SJCRH30 (cell line): ENCODE measurements at regions not wholly inside any gene's neighbourhood (a gene's known extent, or its start where the extent isn't known, plus 50 kb on each side); places are given as distances from the start of the nearest gene placed in this dataset.
A peak's percentile ranks its signal among the peaks of the same experiment; 100 is the strongest.
"Not testable (repeated sequence)": the region's sequence is repeated elsewhere in the genome, so short reads cannot be mapped to it uniquely, and the experiment has no call there.

Source experiments
- DNase-seq, 2 experiments: peaks; one replicate each; pipeline ENCODE4 v3.0.0-alpha.2; 2015 to 2020
- H3K27ac ChIP-seq: fragments of 250-450 bp; sonication (Bioruptor Pico); 2 replicates; pipeline ENCODE4 v1.5.1; 2020; ENCODE audit warnings: mild to moderate bottlenecking, moderate library complexity
- H3K27me3 ChIP-seq: fragments of 250-450 bp; sonication (Bioruptor Pico); 2 replicates; pipeline ENCODE4 v1.5.1; 2020; ENCODE audit warnings: mild to moderate bottlenecking, moderate library complexity
- H3K36me3 ChIP-seq: fragments of 250-450 bp; sonication (Bioruptor Pico); 2 replicates; pipeline ENCODE4 v1.5.1; 2020; ENCODE audit warnings: mild to moderate bottlenecking, moderate library complexity
- H3K4me1 ChIP-seq: fragments of 250-450 bp; sonication (Bioruptor Pico); 2 replicates; pipeline ENCODE4 v1.5.1; 2020; ENCODE audit warnings: mild to moderate bottlenecking, moderate library complexity
- H3K4me3 ChIP-seq: fragments of 250-450 bp; sonication (Bioruptor Pico); 2 replicates; pipeline ENCODE4 v1.5.1; 2020; ENCODE audit warnings: mild to moderate bottlenecking, moderate library complexity
- H3K9me3 ChIP-seq: fragments of 250-450 bp; sonication (Bioruptor Pico); replicated peaks from 2 replicates; pipeline ENCODE4 v1.5.1; 2020; ENCODE audit warnings: mild to moderate bottlenecking, moderate library complexity

GRCh38 chr2:44098891-44099290, 69.8 kb upstream of the PPM1B start:
- H3K36me3 ChIP-seq, result no peaks in the 10 kb centered on the region
- H3K9me3 ChIP-seq, result no peaks in the 10 kb centered on the region
- no peaks in the 10 kb centered on the region for H3K27me3 ChIP-seq
- H3K4me3 ChIP-seq, result no peak overlapping the region
- no peak overlapping the region for H3K27ac ChIP-seq
- no peak for DNase-seq
- H3K4me1 ChIP-seq, result no peaks in the 10 kb centered on the region

GRCh38 chr2:44100351-44100750, 68.3 kb upstream of the PPM1B start:
- Histone ChIP-seq H3K27me3 (no peaks in the 10 kb centered on the region), H3K27ac (no peak overlapping the region), H3K36me3 (no peaks in the 10 kb centered on the region), H3K4me3 (no peak overlapping the region), H3K9me3 (no peaks in the 10 kb centered on the region), H3K4me1 (no peaks in the 10 kb centered on the region)
- DNase-seq, result peak; percentile 65 to 71

- Histone ChIP-seq H3K36me3 (no peaks in the 10 kb centered on the region), H3K4me1 (no peaks in the 10 kb centered on the region), H3K9me3 (no peaks in the 10 kb centered on the region), H3K27ac (no peak overlapping the region), H3K27me3 (no peaks in the 10 kb centered on the region), H3K4me3 (no peak overlapping the region)
- DNase-seq, result no peak
These were observed 67.4 kb upstream of the PPM1B start for GRCh38 chr2:44101246-44101645.

- DNase-seq, result no peak
- Histone ChIP-seq H3K4me1 (no peaks in the 10 kb centered on the region), H3K9me3 (no peaks in the 10 kb centered on the region), H3K27ac (no peak overlapping the region), H3K4me3 (no peak overlapping the region), H3K36me3 (no peaks in the 10 kb centered on the region), H3K27me3 (no peaks in the 10 kb centered on the region)
These were observed 65.7 kb upstream of the PPM1B start for GRCh38 chr2:44102790-44103562.

GRCh38 chr2:44103639-44104038, 65.0 kb upstream of the PPM1B start:
- H3K4me1 ChIP-seq, result no peaks in the 10 kb centered on the region
- no peaks in the 10 kb centered on the region for H3K27me3 ChIP-seq
- H3K27ac ChIP-seq, result no peak overlapping the region
- H3K4me3 ChIP-seq, result no peak overlapping the region
- no peaks in the 10 kb centered on the region for H3K9me3 ChIP-seq
- no peak for DNase-seq
- no peaks in the 10 kb centered on the region for H3K36me3 ChIP-seq

- no peaks in the 10 kb centered on the region for H3K4me1 ChIP-seq
- no peaks in the 10 kb centered on the region for H3K27me3 ChIP-seq
- 0 out of 2 replicates have a peak, but pooled peaks cover 3% of the 10 kb centered on the region for H3K9me3 ChIP-seq
- no peak overlapping the region for H3K4me3 ChIP-seq
- H3K27ac ChIP-seq, result no peak overlapping the region
- H3K36me3 ChIP-seq, result no peaks in the 10 kb centered on the region
- DNase-seq, result no peak
These were observed 63.8 kb upstream of the PPM1B start for GRCh38 chr2:44104855-44105271.

- H3K4me3 ChIP-seq, H3K9me3 ChIP-seq, DNase-seq, H3K4me1 ChIP-seq, H3K36me3 ChIP-seq, H3K27ac ChIP-seq, H3K27me3 ChIP-seq: not testable (repeated sequence)
These were observed 62.2 kb upstream of the PPM1B start for GRCh38 chr2:44106509-44106908.

GRCh38 chr2:44107086-44107740, 61.5 kb upstream of the PPM1B start:
- Histone ChIP-seq H3K9me3 (0 out of 2 replicates have a peak, but pooled peaks cover 3% of the 10 kb centered on the region), H3K36me3 (no peaks in the 10 kb centered on the region), H3K4me1 (no peaks in the 10 kb centered on the region), H3K27me3 (no peaks in the 10 kb centered on the region), H3K27ac (no peak overlapping the region), H3K4me3 (no peak overlapping the region)
- no peak for DNase-seq

GRCh38 chr2:44107974-44108373, 60.7 kb upstream of the PPM1B start:
- no peak for DNase-seq
- H3K27ac ChIP-seq, result no peak overlapping the region
- no peak overlapping the region for H3K4me3 ChIP-seq
- no peaks in the 10 kb centered on the region for H3K4me1 ChIP-seq
- H3K36me3 ChIP-seq, result no peaks in the 10 kb centered on the region
- no peaks in the 10 kb centered on the region for H3K27me3 ChIP-seq
- H3K9me3 ChIP-seq, result 0 out of 2 replicates have a peak, but pooled peaks cover 3% of the 10 kb centered on the region

GRCh38 chr2:44109166-44109565, 59.5 kb upstream of the PPM1B start:
- no peak for DNase-seq
- Histone ChIP-seq H3K36me3 (no peaks in the 10 kb centered on the region), H3K4me1 (no peaks in the 10 kb centered on the region), H3K27me3 (no peaks in the 10 kb centered on the region), H3K27ac (no peak overlapping the region), H3K4me3 (no peak overlapping the region), H3K9me3 (0 out of 2 replicates have a peak, but pooled peaks cover 3% of the 10 kb centered on the region)

- H3K36me3 ChIP-seq, result no peaks in the 10 kb centered on the region
- no peak overlapping the region for H3K4me3 ChIP-seq
- H3K27ac ChIP-seq, result no peak overlapping the region
- no peak for DNase-seq
- H3K4me1 ChIP-seq, result no peaks in the 10 kb centered on the region
- H3K9me3 ChIP-seq, result 0 out of 2 replicates have a peak, but pooled peaks cover 3% of the 10 kb centered on the region
- H3K27me3 ChIP-seq, result no peaks in the 10 kb centered on the region
These were observed 58.2 kb upstream of the PPM1B start for GRCh38 chr2:44110444-44110843.

DNA sequence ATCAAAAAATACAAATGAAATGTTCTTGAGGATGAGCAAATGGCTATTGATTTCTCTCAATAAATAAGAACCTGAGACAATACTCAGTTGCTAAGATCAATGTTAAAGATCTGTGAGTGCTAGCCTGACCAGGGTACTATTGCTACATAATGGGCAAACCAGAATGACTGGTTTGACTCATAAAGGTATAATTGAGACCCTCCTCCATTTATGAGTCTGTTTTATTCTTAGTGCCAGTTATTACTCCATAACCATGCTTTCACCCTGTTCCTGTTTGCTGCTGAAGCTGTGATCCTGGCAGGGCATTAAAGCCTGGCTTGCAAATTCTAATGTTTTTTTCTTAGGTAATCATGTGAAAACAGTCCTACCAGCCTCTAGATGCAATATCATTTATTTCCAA, 56.6 kb upstream of the PPM1B start:
- DNase-seq, result no peak
- Histone ChIP-seq H3K9me3 (0 out of 2 replicates have a peak, but pooled peaks cover 3% of the 10 kb centered on the region), H3K27ac (no peak overlapping the region), H3K4me1 (no peaks in the 10 kb centered on the region), H3K27me3 (no peaks in the 10 kb centered on the region), H3K36me3 (no peaks in the 10 kb centered on the region), H3K4me3 (no peak overlapping the region)

- no peaks in the 10 kb centered on the region for H3K36me3 ChIP-seq
- H3K9me3 ChIP-seq, result no peaks in the 10 kb centered on the region
- no peak overlapping the region for H3K4me3 ChIP-seq
- DNase-seq, result no peak
- H3K27ac ChIP-seq, result no peak overlapping the region
- 0 out of 2 replicates have a peak, but pooled peaks cover 3% of the 10 kb centered on the region for H3K4me1 ChIP-seq
- H3K27me3 ChIP-seq, result no peaks in the 10 kb centered on the region
These were observed 52.4 kb upstream of the PPM1B start for GRCh38 chr2:44116319-44116718.

- H3K36me3 ChIP-seq, result no peaks in the 10 kb centered on the region
- no peak overlapping the region for H3K27ac ChIP-seq
- H3K9me3 ChIP-seq, result no peaks in the 10 kb centered on the region
- no peak for DNase-seq
- H3K4me1 ChIP-seq, result 0 out of 2 replicates have a peak, but pooled peaks cover 3% of the 10 kb centered on the region
- H3K4me3 ChIP-seq, result no peak overlapping the region
- H3K27me3 ChIP-seq, result no peaks in the 10 kb centered on the region
These were observed 50.4 kb upstream of the PPM1B start for GRCh38 chr2:44118257-44118656.
